ENCODE measurements at regions not wholly inside any gene's neighbourhood (a gene's known extent, or its start where the extent isn't known, plus 50 kb on each side); places are given as distances from the start of the nearest gene placed in this dataset.
"Not testable (repeated sequence)": the region's sequence is repeated elsewhere in the genome, so short reads cannot be mapped to it uniquely, and the experiment has no call there.

DNA sequence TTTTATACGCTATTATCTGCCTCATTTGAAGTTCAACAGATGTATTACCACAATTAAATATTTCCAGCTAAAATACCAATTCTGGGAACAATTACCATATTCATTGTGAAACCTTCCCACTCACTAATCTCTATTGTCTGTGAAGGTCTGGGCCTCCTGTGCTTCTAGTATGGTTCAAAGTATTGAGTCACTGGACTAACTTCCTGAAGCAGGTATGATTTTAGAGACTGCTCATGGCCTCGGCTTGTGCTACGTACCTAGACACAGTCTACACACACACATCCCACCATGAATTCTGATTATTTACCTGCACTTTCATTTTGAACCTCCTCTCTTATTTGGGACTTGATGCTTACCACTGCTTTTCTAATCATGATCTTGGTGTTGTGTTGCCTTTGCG lies 180.7 kb upstream of the EPHA4 start:
- DNase-seq: no peak

DNA sequence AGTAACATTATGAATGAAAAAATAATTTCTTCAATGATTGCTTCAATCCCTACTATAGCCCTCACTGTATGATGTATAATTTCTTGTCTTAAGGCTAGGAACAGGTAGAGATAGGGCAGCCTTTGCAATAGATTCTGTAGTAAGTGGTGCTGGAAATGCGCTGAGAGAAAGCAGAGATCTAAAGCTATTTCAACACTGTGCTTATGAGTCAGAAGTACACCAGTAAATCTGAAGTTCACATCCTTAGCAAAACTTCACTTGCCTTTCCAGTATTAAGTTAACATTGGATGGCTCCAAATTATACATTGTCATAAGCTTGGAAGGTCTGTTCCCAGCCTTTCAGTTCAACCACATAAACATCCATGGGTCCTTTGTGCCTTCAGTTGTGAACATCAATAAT lies 178.2 kb upstream of the EPHA4 start:
- DNase-seq: no peak

DNA sequence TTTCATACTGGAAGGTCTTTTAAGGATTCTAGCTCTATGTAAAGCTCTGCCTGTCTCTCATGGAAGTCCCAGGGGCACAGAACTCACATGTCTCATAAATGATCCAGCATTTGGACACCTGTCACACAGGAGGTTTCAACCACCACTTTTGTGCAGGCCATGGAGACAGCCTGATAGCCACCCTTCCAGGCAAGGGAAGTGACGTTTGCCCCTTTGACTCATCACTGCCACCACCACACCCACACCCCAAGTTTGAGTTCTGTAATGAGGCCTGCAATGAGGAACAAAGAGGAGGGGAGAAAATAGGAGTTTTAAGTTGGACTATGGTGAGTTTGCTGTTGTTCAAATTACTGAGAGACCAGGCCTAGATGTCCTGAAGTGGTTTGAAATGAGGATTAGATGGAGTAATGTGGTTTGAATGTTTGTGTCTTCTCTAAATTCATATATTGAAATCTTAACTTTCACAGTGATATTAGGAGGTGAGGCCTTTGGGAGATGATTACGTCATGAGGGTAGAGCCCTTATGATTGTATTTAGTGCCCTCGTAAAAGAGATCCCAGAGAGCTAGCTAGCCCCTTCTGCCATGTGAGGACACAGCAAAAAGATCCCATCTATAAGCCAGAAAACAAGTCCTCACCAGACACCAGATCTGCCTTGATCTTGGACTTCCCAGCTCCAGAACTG lies 175.3 kb upstream of the EPHA4 start:
- no peak for DNase-seq

DNA sequence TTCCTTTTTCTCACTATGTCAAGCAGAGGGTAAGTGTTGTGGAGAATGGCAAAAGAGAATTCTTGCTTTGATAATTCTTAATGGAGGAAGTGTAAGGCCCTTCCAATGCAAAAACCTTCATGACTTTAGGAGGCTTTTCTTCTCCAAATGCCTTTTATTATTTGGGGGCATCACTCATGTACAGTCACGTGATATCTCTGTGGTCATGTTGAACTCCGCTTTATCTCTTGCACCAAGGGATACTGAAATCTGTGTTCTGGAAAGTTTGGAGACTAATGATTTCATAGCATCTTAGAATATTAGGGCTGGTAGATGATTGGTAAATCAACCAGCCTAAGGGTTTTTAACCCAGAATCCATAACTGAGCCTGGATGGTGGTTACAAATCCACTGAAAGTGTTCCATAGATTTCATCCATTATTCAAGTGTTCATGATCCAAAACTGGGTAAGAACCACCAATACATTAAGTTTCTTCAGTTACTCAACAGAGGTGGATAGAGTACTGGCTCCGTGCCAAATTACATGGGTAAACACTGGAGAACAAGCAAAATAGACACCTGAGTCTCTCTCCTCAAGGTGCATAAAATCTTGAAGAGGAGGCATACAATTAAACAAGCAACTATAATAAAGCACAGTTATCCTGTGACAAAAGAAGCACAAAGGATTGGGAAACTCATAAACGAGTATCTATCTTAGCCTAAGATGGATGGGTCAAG lies 169.6 kb upstream of the EPHA4 start:
- DNase-seq: no peak

DNA sequence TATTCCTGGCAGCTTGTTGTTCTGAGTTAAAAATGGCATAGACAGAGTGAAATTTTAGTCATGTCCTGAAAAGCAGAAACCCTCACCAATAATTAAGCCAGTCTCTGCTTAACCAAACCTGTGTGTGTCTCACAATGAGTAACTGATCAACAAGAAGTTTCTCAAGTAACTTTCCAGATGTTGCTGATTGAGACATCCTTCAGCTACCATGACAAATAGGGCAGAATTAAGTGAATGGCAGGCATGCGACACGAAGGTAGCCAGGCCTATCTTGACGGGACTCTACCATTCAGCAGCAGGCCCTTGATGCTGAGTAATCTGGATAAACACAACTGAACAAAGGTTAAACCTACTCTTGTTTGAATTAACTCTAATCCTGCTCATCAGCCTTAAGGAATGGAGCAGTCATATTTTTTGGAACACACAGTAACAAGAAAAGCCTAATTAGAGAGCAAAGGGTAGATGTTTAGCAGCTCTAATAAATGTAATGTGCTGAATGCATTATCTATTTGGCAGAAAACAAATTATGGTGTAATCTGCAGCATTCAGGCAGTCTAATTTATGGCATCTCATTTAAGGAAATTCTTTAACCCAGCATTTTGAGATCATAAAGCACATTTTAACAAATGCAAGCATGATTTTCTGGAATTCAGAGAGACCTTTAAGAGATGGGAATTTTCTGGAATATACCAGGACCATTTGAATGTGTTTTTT lies 159.5 kb upstream of the EPHA4 start:
- DNase-seq: no peak

DNA sequence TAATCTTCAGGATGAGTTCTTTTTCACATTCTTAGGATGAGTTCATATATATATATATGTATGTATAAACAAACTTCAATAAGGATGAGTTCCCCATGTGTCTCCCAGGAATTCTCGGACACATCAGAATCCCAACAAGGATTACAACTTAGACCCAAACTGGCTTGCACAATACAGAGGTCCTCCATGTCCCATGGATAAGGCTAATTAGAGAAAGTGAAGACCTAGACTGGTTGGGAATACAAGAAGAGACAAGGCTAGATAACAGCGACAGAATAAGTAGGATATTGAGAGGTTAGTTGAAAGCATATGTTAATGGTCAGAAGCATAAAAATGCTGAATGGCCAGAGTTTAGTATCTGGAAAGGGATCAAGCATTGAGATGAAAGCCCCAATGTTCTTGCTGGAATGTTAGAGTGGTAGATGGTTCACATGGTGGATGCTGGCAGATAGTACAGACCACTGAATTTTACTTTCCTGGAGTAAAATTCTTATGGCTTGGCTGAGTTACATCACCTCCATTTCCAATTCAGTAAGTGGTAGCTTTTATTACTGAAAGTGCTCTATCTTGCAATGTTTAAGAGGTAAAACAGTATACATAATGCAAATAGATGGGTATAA lies 154.9 kb upstream of the EPHA4 start:
- no peak for DNase-seq

DNA sequence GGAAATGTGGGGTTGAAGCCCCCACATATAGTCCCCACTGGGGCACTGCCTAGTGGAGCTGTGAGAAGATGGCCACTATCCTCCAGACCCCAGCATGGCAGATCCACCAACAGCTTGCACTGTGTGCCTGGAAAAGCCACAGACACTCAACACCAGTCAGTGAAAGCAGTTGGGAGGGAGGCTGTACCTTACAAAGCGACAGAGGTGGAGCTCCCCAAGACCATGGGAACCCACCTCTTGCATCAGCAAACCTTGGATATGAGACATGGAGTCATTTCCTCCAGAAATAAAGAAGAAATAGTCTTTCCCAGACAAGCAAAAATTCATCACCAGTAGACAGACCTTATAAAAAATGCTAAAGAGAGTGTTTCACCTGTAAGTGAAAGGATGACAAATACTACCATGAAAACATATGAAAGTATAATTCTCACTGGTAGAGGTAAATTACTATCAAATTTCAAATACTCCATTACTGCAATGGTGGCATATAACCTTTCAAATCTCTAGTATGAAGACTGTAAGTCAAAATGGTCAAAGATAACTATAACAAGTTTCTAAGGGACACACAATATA lies 152.6 kb upstream of the EPHA4 start:
- DNase-seq: no peak

DNA sequence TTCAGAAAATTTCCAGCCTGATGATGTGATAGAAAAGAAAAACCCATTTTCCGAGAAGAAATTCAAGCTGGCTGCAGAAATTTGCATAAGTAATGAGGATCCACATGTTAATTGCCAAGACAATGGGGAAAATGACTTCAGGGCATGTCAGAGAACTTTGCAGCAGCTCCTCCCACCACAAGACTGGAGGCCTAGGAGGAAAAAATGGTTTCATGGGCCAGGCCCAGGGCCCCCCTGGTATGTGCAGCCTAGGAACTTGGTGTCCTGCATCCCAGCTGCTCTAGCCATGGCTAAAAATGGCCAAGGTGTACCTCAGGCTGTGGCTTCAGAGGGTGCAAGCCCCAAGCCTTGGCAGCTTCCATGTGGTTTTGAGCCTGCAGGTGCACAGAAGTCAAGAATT lies 152.0 kb upstream of the EPHA4 start:
- DNase-seq: not testable (repeated sequence)

DNA sequence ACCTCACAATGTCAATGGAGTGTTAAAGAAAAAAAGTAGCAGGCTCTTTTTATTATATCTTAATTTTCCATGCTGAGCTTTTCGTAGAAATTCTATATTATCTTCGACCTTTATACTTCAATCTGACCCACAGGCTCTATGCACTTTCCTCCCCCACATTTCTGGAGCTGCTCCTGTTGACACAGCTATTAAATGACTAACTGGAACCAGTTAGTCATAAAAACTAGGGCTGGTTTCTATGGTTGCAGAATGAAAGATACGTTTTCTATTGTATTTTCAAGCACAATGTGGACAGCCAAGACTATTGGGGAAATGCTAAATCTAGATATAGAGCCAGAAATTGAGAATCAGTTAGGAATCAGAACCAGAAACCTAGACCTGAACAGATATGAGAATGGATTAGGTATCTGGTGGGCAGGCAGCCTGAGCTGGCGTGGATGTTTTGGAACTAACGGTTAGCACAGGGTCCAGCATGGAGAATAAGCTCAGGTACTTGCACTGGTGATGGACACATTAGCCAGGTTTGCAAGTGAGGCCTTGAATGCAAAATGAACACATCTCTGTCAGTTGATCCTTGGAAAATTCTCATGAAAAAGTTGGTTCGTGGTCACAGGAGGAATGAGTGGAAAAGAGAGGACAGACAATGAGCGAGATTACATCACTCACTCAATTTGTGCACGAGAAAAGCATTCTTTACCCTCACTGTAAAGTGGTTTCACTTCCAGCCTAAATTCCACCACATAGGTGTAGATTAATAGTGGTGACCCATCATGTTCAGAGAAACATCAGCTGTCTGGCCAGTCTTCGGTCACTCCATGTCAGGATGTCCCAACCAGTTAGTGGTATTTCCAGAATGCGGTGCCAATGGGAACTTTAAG lies 144.6 kb upstream of the EPHA4 start:
- no peak for DNase-seq

DNA sequence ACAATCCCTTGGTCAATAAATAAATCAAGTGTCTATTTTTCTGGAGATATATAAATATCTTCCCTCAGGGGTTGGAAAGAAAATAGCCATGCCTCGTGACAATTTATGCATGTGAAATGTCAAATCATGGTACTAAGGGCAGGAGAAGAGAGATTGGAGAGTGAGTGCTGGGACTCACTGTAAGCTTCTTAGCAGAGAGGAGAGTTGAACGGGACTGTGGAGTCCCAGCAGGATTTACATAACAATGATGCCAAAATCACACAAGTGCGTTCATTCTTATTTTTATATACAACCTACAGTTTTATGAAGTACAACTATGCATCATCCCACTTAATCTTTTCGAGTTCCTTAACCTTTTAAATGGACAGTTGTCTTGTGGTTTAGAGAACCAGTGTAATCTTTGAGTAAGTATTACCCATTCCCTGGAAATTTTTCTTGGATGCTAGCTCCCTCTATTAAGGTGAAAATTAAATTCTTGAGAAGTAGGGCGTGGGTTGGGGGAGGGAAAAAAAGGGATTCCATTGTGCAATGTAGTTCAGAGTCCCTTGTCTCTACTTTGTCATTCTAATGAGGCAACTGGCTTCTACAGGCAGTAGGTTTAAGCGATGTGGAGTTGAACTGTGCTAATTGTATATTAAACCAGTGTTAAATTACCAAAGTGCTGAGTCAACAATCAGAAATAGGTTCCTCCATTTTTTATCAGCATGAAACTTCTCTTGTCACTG lies 143.6 kb upstream of the EPHA4 start:
- DNase-seq: no peak

DNA sequence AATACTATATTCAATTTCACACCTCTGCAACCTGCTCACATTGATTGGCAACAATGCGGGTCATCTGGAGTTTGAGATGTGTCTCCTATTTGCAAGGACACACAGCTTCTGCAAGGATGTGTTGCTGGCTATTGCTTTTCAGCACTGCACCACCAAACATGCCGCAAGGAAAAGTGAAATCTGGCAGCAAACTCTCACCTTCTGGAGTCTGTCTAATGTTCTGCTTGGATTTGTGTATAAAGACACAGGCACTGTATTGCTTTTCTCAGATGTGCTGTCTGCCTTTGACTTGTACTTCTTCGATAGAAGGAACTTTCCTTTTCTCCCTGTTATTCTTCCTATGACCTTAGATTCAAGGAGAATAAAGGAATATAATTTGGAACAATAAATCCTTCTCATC lies 138.6 kb upstream of the EPHA4 start:
- no peak for DNase-seq

DNA sequence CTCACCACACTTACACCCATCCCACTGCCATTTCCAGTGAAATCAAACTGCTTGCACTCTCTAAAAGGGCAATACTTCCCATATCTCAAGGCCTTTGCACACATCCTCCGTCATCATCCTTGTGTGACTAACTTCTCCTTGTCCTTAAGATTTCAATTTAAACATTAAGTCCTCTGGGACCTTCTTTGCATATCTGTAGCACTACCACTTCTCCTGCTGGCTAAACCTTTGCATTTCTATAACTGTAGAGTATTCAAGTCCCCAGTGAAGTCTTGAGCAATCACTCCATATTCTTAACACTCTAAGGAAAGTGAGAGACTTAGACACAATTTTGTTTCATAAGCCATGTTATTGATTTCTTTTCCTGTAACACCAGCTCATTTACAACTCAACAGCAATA lies 136.8 kb upstream of the EPHA4 start:
- no peak for DNase-seq

DNA sequence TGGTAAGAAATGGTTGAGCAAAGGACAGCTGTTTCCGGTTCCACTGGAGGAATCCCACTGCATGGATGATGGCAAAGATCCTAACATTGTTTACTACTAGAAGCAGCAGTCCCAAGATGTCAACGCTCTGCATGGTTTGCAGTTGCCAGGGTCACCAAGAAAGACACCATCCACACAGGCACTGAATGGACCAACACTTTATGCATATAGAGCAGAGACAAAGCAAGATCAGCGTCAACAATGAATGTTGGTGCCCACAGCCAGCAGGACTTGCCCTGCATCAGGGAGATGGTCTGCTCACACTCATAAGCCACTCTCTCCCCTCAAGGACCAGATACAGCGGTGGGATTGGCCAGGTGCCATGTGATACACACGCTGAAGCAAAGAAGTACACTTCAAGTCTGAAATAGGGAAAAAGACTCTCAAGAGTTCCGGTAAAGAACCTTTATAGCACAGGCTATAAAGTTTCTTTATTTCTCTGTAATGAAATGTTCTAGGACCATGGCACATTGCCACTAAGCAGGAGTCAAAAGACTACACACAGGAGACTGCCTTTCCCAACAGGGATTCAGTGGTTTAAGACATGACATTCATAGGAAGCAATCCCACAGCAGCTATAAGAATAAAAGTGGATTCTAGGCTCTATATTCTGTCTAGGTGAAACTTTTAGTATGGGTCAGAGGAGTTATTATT lies 133.2 kb upstream of the EPHA4 start:
- DNase-seq: no peak

DNA sequence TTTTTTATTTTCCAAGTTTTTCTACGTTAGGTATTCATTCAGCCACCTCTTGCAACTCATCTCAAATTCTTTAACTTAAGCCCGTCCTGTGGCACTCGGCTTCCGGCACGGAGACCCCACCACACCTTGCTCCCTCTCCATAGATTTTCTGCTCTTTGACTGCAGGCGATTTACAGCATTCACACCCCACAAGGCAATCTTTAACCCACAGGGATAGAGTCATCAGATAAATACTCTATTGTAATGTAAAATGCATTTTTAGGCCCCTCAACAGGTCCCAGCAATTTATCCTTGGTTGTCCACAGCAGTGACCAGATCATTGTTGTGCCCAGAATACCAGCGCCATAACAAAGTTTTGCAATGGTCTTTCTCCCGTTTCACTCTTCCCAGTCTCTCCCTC lies 132.3 kb upstream of the EPHA4 start:
- DNase-seq: no peak

DNA sequence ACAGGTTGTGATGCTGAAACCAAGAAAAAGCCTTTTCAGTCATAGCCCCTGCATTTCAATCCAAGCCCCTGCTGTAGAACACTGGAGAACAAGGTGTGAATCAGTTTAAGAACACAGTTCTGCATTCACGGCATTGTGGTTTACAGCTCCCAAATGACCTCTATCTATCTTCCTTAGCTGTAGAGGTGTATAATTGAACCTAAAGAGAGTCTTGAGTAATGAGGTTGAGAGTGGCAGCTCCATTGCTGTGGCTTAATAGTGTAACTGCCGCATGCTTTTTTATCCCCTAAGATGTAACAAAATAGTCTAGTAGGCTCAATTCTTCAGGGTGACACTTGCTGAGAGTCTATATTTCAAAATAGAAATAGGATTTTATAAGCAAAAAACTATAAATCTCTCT lies 121.3 kb upstream of the EPHA4 start:
- no peak for DNase-seq

DNA sequence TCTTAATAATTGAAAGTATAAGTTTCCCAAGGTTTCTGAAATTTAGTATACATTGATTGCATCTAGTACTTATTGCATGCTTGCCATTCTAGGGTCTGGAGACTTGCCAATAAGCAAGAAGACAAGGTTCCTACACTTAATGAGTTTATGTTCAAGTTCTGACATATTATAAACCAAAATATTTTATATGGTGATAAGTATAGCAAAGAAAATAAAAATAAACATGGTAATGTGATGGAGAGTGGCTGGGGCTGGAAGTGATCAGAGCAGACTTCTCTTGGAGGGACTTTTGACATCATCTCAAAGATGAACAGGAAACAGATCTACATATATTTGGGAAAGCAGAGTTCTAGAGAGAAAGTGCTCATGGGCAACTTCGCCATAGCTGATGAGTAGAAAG lies 119.5 kb upstream of the EPHA4 start:
- no peak for DNase-seq

DNA sequence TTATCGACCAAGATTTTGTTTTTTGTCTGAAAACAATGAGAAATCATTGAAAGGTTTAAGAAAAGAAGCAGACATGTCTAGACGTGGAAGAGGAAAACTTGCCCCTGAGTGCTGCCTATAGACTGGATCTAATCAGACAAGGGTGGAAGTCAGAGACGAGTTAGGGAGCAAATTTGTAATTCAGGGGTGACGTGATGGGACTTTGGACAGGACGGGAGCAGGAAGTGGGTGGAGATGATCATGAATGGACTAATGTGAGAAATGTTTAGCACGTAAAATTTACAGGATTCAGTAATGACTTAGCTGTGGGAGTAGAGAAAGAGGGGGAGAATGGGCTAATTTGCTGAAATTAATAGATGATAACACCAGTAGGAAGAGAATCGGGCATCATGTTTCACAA lies 117.0 kb upstream of the EPHA4 start:
- no peak for DNase-seq

DNA sequence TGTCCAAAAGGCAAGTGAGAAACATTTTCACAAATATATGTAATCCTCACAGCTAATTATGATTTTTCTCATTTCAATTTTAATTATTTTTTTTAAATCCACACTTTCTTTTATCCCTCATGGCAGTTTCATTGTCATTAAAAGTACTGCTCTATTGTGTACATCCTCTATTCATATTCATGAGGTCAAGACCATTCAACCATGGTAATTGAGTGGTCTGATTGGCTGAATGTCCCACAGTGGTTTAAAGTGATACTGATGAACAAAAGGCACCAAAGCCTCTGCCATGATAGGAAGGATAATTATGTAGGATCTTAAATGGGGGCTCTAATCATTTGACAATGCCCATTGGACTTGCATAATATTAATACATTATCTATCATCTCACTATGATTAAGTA lies 108.4 kb upstream of the EPHA4 start:
- DNase-seq: no peak

DNA sequence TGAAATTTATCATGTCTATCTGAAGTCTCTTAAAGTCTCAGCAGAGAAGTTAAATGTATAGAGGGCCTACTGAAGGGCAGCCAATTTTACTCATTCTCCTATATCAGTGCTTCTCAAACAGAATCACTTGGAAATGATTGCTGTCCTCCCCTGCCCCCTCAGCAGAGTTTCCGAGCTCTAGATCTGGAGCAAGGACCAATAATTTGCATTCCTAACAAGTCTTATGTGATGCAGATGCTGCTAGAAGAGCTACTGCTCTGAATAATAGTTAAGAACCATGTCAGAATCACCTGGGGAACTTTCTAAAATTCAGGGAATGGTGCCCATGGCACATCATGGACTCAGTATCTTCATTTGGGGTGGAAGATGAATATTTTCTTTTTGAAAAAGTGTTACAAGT lies 105.6 kb upstream of the EPHA4 start:
- no peak for DNase-seq

DNA sequence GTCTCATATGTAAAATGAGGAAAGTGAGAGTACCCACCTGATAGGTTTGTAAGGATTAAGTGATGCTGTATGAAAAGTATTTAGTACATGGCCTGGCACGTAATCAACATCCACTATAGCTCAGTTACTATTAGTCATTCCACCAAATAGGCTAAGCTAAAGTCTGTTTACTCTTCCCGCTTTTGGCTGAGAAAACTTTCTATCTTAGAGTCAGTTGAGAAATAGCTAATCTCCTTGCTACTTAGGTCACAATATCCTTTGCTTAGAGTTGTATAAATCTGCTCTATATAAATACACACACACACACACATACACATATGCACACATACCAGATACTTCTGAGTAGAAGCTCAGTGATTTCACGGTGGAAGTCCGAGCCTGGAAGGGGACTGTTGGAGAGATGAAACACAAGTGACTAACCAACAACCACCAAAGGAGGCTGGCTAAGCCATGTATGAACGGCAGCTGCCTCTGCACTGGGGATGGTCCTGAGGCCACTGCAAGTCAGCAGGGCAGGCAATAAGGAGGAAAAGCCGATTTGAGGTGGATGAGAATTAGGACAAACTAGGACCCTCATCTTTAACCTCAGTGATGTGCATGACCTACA lies 104.6 kb upstream of the EPHA4 start:
- no peak for DNase-seq
